OCI-M1 (cell line): ENCODE measurements at regions not wholly inside any gene's neighbourhood (a gene's known extent, or its start where the extent isn't known, plus 50 kb on each side); places are given as distances from the start of the nearest gene placed in this dataset.
"Not testable (repeated sequence)": the region's sequence is repeated elsewhere in the genome, so short reads cannot be mapped to it uniquely, and the experiment has no call there.

Experiments
- DNase-seq: peaks from one replicate; lab custom pipeline; 2025; lab: John Stamatoyannopoulos, UW

GRCh38 chr1:192905049-192905448, 96.2 kb downstream of the RGS2 start:
- DNase-seq = peak; percentile 62

GRCh38 chr1:192906334-192906733, 97.5 kb downstream of the RGS2 start:
- no peak for DNase-seq

GRCh38 chr1:192907545-192908243, 98.9 kb downstream of the RGS2 start:
- peak; percentile 70 for DNase-seq

- not testable (repeated sequence) for DNase-seq
These were observed 103.2 kb downstream of the RGS2 start for GRCh38 chr1:192911896-192912656.

GRCh38 chr1:192913683-192914082, 104.8 kb downstream of the RGS2 start:
- peak; percentile 8 for DNase-seq

GRCh38 chr1:192914092-192914491, 105.3 kb downstream of the RGS2 start:
- no peak for DNase-seq

GRCh38 chr1:192914696-192915095, 105.9 kb downstream of the RGS2 start:
- no peak for DNase-seq

- DNase-seq = no peak
These were observed 107.2 kb downstream of the RGS2 start for GRCh38 chr1:192916021-192916420.

- no peak for DNase-seq
These were observed 109.4 kb downstream of the RGS2 start for GRCh38 chr1:192918259-192918658.

GRCh38 chr1:192920412-192920811, 111.6 kb downstream of the RGS2 start:
- no peak for DNase-seq

GRCh38 chr1:192925609-192926008, 116.8 kb downstream of the RGS2 start:
- no peak for DNase-seq

GRCh38 chr1:192926736-192927135, 117.9 kb downstream of the RGS2 start:
- DNase-seq = no peak

- DNase-seq = no peak
These were observed 118.7 kb downstream of the RGS2 start for GRCh38 chr1:192927496-192927895.

GRCh38 chr1:192929597-192929996, 120.8 kb downstream of the RGS2 start:
- DNase-seq = peak; percentile 6

GRCh38 chr1:192933744-192934143, 124.9 kb downstream of the RGS2 start:
- DNase-seq = no peak

GRCh38 chr1:192936313-192937018, 122.7 kb downstream of the UCHL5 start:
- peak; percentile 62 for DNase-seq

GRCh38 chr1:192937128-192937527, 122.0 kb downstream of the UCHL5 start:
- DNase-seq = no peak

GRCh38 chr1:192939440-192939839, 119.7 kb downstream of the UCHL5 start:
- no peak for DNase-seq

GRCh38 chr1:192940658-192941057, 118.5 kb downstream of the UCHL5 start:
- DNase-seq = peak; percentile 14

- DNase-seq = peak; percentile 82
These were observed 117.3 kb downstream of the UCHL5 start for GRCh38 chr1:192941722-192942411.

- no peak for DNase-seq
These were observed 116.1 kb downstream of the UCHL5 start for GRCh38 chr1:192943108-192943507.

- no peak for DNase-seq
These were observed 115.6 kb downstream of the UCHL5 start for GRCh38 chr1:192943522-192943921.
